ENCODE measurements at regions not wholly inside any gene's neighbourhood (a gene's known extent, or its start where the extent isn't known, plus 50 kb on each side); places are given as distances from the start of the nearest gene placed in this dataset.
"Not testable (repeated sequence)": the region's sequence is repeated elsewhere in the genome, so short reads cannot be mapped to it uniquely, and the experiment has no call there.

DNA sequence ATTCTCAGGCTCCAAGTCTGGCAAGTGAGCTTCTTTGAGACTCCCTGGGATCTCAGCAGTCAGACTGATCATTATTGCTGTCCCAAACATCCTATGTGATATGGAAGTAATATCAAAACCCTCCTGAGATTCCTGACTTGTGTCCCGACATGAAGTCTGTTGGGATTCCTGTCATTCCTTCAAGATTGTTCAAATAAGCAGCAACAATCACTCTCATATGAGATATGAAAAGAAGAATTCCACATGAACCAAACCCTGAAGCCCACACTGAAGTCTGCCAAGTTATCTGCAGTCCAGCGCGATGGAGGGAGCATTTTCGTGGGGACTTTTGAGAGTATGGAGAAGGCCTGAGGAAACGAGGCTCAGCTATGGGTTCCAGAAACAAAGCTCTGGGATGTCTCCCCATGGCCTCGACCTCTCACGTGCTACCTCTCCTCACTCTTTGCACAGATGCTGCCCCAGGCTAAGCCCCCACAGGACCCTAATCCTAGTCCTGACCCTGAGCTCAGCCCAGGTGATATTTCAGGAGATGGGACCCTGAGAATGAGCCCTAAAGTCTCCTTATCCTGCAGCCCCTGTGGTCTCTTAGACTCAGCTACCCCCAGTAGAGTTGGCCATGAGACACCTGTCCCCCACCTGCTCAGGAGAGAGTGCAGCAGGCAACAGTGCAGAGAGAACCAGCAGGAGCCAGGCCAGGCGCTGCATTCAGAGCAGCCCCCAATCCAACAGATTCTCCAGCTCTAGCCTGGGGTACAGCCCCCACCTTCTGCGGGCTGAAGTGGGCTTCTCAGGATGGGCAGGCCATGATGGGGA lies 100.2 kb downstream of the GGTLC2 start:
- ATAC-seq (no peak), DNase-seq (no peak)

DNA sequence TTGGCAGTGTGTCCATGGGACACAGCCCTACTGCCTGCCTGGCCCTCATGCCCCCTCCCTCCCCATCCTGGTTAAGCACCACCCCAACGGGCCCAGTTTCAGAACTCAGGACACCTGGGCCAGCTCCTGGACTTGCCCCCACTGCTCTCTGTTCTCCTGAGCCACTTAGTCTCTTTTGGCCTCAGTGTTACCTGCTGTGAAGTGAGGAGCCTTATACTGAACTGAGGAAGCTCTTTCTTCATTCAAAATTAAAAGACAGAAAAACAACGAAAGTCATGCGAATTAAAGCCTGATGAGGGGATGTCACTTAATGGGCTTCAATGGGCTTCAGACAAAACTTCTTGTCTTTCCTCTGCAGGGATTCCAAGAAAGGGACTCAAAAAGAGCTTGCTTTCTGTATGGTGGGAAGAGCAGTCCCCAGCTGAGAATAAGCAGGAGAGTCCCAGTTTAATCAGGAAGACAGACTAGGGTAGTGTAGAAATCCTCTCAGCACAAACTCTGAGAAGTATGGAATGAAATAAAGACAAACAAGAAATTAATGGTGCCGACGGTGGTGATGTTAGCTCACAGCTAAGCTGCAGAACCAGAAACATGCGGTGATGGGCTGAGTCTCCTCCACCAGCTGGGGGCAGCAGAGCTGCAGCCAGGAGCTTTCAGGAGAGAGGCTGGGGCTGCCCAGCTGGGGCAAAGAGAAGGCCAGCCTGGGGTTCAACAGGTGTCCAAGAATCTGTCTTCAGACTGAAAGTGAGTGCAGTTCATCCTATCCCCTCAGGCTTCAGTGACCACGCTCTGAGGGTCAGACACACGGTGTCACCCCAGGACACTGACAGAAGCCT lies 101.0 kb downstream of the GGTLC2 start:
- ATAC-seq (no peak), DNase-seq (peak; percentile 50)

DNA sequence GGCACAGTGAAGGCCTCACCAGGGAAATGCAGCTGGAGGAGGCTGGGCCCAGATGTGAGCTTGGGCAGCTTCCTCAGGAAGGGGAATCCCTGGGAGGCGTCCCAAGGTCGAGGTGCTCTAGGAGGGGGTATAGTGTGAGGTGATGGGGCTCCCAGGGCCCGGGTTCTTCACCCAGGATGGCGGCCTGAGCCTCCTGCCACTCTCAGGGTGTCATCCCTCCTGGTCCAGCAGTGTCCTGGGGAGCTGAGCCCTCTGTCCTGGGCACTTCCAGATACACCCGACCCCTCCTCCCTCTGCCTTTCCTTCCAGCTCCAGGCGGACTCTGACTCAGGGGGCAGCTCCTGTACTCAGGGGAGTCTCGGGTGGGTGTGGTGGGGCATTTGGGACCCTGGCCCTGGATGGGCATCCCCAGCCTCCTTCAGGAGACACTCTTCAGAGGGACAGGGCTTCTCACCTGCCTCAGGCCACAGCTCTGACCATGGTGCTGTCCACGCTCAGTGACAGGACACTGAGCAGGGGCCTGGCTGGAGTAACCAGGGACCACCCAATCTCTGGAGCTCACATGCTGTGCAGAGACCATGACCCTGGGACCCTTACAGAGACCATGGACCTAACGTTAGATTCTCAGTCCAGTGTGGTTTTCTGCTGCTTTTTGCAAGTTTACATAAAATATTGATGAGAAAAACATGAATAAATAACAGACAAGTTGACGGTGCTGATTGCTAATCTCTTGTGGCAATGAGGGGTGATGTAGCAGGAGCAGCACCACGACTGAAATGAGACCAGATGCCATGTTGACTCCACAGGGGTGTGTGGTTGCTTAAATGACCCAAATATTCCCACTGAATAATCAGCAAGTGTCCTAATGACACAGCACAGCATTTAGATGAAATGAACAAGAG lies 101.9 kb downstream of the GGTLC2 start:
- peak; percentile 26 for ATAC-seq
- no peak for DNase-seq

DNA sequence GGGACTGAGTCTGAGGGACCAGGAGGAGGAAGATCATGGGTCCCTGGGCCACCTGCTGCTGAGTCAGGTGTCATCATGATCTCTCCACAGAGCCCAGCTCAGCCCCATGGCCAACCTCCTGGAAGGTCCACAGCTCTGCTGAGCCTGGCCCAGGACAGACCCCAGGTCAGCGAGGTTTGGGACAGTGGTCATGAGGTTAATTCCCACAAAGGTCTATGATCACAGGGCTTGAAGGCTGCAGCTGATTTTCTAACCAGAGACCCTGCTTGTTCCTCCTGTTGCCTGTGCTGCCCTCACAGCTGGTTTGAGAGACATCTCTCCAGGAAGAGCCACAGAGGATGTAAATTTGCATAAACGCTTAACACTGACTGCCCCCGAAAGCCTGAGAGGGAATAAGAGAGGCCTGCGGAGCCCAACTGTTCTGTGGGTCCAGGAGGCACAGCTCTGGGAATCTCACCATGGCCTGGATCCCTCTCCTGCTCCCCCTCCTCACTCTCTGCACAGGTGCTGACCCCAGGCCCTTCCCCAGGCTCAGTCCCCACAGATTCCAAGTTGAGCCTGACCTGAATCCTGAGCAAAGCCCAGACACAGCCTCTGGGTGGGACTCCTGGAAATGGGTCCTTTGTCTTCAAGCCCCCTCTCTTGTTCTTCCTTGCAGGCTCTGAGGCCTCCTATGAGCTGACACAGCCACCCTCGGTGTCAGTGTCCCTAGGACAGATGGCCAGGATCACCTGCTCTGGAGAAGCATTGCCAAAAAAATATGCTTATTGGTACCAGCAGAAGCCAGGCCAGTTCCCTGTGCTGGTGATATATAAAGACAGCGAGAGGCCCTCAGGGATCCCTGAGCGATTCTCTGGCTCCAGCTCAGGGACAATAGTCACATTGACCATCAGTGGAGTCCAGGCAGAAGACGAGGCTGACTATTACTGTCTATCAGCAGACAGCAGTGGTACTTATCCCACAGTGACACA lies 102.8 kb downstream of the GGTLC2 start:
- ATAC-seq (no peak), DNase-seq (no peak)

DNA sequence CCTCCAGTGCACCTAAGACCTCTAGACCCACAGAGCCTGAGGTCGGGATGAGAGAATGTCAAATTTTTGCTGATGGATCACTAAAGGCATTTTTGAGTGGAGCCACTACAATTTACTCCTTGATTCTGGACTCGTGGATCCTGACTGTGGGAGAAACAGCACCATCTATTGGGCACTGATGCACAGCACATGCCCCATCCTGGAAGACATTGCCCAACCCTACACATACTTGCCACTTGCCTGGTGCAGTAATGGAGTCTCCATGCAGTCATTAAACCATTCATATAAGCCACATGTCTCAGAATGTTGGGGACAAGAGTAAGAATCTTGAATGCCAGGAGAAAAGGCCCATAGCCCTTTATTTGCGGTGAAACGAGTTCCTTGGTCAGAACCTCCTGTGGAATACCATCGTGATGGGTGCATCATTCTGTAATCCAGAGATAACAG lies 103.9 kb downstream of the GGTLC2 start:
- ATAC-seq (peak; percentile 68), DNase-seq (peak; percentile 40)

DNA sequence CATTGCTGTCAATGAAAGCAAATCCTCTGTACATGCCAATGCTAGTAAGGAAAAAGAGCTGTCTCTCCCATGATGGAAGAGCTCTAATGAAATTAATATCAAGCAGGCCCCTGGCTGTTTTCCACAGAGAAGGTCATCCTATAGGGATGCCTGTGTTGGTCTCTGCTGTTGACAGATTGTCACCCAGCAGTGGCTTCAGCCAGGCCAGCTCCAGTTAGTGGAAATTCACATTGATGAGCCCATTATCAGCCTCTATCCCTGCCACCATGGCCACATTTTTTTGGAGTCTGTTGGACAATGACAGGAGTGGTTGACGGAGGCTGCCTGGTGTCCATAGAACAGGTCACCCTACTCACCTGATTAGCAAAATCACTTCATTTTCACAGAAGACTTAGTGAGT lies 104.3 kb downstream of the GGTLC2 start:
- ATAC-seq (no peak), DNase-seq (no peak)

DNA sequence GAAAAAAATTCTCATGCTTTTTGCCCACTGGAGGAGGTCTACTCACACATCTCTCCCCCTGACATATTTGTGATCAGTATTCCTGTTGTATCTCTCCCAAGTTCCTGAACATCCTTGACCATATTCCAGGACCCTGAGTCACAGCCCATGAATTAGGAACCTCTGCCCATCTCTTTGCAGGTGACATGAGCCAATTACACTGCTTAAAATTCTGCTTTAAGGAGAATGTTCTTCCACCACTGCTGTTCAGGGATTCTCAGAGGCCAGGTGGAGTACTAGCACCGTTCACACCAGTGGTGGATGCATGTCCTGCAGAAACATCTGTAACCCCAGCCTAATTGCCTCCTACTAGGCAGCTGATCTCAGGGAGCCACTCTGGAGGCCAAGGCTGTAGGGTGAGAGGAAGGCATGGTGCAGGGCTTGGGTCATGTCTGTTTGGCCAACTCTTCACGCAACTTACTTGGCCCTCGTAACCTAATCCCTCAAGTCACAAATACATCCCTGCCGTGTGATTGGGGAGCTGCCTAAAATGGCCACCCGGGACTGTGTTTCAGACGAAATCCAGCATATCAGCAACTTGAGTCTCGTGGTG lies 104.8 kb downstream of the GGTLC2 start:
- ATAC-seq: no peak
- no peak for DNase-seq

DNA sequence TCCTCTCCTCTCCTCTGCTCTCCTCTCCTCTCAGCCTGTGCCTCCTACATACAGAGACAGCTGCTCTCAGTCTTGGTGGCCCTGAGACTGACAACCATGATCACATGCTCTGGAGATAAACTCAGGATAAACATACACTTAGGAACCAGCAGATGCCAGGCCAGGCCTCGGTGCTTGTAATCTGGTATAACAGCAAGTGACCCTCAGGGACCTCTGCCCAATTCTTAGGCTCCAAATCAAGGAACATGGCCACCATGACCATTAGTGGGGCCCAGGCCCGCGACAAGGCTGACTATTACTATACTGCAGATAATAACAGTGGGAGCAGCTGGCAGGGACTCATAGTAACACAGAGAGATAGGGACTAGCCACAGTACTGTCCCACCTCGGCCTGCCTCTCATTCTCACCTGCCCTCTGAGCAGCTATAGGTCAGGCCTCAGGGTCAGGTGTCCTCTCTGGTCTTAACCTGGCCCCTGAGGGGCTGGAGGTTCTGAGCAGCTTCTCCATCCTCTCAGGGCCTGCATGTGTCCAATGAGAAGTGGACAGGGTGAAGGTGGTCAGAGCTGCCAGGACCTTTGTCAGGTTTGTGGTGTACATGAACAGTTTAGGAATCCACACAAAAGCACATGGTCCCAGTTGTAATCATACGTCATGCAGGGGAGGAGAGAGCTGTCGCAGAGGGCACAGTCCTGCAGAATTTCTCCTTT lies 106.1 kb downstream of the GGTLC2 start:
- no peak for DNase-seq
- ATAC-seq: no peak

DNA sequence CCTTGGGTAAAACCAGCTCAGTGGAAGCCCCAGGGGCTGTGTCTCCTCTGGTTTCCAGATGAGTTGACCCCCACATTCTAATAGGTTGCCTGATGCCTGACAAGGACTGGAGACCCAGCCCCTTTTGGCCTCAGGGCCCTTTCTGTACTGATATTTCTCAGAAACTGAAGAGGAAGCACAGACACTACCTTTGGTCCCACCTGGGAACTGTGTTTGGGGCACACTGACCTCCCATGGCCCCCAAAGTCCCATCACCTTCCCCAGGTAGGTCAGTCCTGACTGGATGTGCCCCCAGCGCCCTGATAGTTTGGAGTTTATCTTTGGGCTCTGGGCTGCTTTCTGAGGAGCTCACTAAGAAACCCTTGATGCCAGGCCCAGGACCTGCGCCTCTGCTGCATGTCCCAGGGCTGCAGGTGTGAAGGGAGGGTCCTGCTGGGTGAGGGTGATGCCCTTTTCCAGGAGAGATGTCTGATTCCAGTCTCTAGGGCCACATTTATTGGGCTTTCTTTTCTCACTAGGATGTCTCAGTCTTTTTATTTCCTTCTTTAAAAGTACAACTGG lies 106.7 kb downstream of the GGTLC2 start:
- DNase-seq (no peak), ATAC-seq (no peak)

DNA sequence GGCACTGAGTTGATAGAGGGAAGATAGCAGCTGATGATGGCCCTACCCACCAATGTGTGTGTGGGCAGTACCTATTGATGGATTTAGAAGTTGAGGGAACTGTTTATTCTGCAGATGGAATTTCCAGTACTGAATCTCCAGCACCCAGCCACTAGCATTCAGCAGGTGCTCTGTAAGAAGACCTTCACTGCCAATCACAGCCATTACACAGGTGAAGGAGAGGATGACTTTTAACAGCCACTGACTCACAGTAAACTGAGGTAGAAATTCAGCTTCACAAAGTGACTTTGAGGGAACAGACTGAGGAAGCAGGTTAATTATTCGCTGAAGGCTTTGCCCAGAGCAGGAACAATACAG lies 107.8 kb downstream of the GGTLC2 start:
- DNase-seq (no peak), ATAC-seq (no peak)

DNA sequence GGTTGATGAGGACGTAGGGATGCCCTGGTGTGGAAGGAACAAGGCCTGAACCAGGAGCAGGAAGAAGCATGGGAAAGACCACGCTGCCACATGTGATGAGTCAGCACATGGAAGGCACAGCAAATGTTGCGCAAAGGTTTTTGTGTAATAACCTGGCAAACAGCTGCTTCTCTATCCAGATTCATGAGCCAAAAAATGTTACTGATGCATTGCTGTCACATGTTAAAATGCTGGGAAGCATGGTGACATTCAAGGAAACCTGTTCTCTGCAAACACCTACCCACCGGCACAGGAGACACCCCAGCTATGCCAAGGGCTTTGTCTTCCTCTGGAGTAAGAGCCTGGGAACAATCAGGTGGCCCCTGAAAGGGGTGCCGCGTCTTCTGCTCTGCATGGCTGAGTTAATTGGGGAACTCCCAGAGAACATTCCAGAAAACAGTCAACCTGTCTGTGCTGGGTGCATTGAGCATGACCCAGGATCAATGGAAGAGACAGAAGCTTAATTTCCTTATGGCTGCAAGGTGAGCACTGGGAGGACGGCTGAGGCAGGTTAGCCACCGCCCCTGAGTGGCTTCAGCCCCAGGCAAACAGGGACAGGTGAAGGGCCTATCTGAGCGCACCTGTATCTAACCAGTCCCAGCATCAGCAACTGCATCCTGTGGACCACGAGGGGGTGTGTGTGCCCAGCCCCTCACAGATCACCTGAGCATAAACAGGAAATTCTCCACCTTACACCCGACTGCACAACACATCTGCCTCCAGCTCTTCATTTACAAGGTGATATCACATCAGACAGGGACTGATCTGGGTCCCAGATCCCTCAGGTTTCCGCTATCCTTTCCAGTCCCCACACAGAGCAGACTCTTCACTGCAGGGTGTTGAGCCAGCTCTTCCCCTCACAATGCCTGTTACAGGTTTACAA lies 108.4 kb downstream of the GGTLC2 start:
- ATAC-seq: no peak
- no peak for DNase-seq

DNA sequence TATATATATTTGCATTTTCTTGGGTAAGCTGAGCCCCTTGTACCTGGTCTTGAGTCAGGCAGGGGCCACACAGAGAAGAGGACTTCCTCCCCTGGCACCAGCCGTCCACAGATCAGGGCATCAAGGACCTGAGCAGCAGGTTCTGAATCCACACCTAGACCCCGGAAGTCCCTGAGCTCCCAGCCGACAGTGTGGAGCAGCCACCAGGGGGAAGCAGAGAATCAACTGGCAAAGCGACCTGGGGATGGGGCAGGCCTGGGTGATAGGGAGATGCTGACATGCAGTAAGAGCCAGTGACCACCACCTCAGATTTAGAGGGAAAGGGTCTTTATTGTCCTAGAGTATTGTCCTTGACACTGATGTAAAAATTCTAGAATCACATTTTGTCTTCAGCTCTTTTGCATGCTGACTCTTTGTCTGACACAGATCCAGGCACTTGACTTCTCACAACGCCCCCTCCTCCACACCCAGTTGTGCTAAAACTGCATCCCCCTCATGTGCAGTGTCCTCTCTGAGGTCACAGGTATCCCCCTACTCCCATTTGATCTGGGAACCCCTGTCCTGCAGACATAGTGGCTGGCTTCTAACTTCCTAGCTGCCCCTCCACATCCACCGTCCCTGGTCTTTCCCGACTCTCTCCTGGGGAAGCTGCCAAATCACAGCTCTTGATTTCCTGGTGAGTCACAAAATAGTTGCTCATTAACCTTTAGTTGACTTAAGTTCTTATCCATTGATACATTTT lies 109.3 kb downstream of the GGTLC2 start:
- DNase-seq: peak; percentile 82
- ATAC-seq: peak; percentile 82

DNA sequence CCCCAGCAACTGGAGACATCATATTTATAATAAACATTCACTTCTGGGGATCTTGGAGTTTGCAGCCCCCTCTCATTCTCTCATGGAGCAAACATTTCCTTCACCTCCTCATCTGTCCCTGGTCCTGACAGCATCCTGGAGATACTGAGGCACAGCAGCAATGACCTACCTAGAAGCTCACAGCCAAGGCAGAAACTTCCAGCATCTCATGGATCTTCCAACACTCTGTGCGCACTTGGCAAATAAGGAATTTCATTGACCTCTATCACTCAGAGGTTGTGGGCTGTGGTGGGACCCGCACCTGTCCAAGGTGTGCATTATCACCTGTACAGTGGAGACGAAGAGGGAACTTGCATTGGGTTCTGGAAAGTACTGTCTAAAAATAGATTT lies 109.8 kb downstream of the GGTLC2 start:
- no peak for ATAC-seq
- no peak for DNase-seq

DNA sequence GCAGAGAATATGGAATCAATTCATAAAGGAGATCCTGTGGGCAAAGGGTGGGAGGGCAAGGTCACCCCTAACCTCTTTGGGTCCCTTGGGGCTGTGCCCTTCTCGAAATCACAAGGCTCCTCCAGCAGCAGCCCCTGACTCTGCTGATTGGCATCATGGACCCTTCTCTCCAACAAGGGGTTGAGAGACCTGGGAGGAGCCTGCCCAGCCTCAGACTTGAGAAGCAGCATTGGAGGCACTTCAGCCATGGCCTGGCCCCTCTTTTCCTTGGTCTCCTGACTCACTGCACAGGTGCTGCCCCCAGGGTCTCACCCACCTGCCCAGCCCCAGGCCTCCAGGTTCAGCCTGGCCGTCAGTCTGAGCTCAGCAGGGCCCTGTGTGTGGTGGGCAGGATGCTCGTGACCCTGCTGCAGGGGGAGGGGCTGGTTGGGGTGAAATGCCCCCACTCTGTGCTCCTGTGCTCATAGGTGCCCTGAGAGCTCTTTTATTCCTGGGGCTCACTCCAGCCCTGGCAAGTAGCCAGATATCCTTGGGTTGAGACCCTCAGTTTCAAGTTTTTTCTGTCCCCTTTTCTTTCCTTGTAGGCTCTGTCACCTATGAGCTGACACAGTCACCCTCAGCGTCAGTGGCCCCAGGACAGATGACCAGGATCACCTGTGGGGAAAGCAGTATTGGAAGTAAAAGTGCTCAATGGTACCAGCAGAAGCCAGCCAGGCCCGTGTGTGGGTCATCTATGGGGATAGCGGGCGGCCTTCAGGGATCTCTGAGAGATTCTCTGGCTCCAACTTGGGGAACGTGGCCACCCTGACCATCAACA lies 110.8 kb downstream of the GGTLC2 start:
- no peak for ATAC-seq
- DNase-seq: no peak

DNA sequence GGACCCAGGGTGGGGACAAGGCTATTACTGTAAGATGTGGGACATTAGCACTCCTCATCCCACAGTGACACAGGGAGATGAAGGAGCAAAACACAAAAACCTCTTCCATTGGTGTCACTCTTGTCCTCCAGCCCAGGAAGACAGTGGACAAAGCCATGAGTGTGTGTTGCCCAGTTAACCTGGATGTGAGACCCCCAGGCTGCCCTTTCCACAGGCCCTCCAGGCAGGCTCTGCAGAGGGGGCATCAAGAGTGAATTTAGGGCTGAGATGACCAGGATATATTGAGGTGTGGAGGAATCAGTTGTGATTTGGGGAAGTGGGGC lies 111.3 kb downstream of the GGTLC2 start:
- ATAC-seq (no peak), DNase-seq (no peak)

DNA sequence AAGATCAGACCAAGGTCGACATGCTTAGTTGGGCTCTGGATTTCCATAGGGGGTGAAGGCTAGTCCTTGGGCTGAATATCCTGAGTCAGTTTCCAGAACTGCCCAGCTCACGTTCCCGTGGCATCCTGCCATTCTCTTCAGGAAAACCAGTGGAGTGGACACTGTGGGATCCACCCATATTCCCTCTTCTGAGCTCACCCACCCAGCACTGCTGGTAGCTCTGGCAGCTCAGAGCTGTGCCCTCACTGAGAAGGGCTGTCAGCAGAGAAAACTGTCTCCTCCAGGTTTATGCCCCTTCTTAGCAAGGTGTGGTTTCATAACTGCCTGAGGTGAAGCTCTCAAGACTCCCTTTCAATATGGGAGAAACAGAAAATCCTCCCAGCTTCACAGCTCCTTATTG lies 111.7 kb downstream of the GGTLC2 start:
- DNase-seq: no peak
- ATAC-seq: no peak

DNA sequence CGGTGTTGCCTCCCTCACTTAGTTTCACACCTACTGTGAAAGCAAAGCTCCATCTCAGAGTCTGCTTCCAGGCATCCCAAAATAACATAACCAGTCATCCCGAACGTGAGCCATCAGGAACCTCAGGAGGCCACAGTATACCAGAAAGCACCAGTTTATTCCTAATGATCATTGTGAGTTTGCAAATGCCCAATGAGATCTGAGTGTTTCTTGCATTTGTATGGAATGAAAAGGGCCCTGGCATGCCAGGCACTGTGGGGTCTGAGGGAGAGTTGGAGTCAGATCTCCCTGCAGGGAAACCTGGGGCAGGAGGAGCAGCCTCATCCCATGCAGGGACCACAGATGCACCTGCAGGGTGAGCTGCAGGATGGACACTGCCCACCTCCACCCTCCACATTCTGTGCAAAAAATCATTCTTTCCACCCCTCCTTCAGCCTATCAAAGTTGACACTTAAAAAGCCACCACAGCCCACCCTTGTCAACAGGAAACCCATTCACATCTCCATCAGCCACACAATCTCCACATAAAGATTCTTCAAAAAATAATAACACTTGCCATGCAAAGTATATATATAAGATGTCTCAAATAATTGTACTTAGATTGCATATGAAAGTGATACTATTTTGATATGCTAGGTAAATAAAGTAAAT lies 112.3 kb downstream of the GGTLC2 start:
- not testable (repeated sequence) for DNase-seq, ATAC-seq
